IMR-90 (cell line): ENCODE measurements at regions not wholly inside any gene's neighbourhood (a gene's known extent, or its start where the extent isn't known, plus 50 kb on each side); places are given as distances from the start of the nearest gene placed in this dataset.

Experiments
- ATAC-seq: fragments of 200-7000 bp; cut with Tn5 transposase; 2 replicates; pipeline ENCODE4 v1.9.1; 2020; ENCODE audit warnings: low read depth, mild to moderate bottlenecking, moderate library complexity
- BruUV-seq: library from RNA; stranded (reverse); fragments of 400-500 nt; replicated peaks from 2 replicates; lab custom pipeline; 2021; lab: Mats Ljungman, UMichigan
- CTCF ChIA-PET: fragments of 300-600 bp; formaldehyde crosslinking; extraction: SDS; loops from one replicate; lab custom pipeline; 2021; ENCODE audit warnings: antibody characterized with exemption; lab: Yijun Ruan, JAX
- POLR2A ChIA-PET: fragments of 300-600 bp; sonication (Branson Sonifier 250); formaldehyde crosslinking; loops from one replicate; lab custom pipeline; 2022; ENCODE audit warnings: antibody characterized with exemption; ENCODE audit not compliant: unreplicated experiment; lab: Charles Lee
- DNase-seq: peaks from one replicate; pipeline ENCODE4 v3.0.0; 2013
- H2AFZ ChIP-seq: replicated peaks from 2 replicates; pipeline ENCODE3; 2013; ENCODE audit warnings: low read length, mild to moderate bottlenecking; ENCODE audit not compliant: poor library complexity
- H2AK5ac ChIP-seq: 2 replicates; pipeline ENCODE4 v1.6.1; 2013; ENCODE audit warnings: low read depth, low read length, inconsistent platforms
- H2AK9ac ChIP-seq: replicated peaks from 2 replicates; pipeline ENCODE3; 2013; ENCODE audit warnings: mild to moderate bottlenecking, low read depth, low read length, moderate library complexity; ENCODE audit not compliant: poor library complexity
- H2BK120ac ChIP-seq: 2 replicates; pipeline ENCODE4 v1.6.1; 2013; ENCODE audit warnings: low read depth, low read length, inconsistent platforms
- H2BK15ac ChIP-seq: 3 replicates; pipeline ENCODE4 v1.6.1; 2013; ENCODE audit warnings: low read depth, low read length, inconsistent platforms
- H2BK20ac ChIP-seq: 2 replicates; pipeline ENCODE4 v1.6.1; 2013; ENCODE audit warnings: low read depth, mild to moderate bottlenecking, inconsistent platforms, low read length, moderate library complexity
- H2BK5ac ChIP-seq: 2 replicates; pipeline ENCODE4 v1.6.1; 2013; ENCODE audit warnings: mild to moderate bottlenecking, low read depth, low read length, inconsistent platforms; ENCODE audit not compliant: poor library complexity, severe bottlenecking
- H3K14ac ChIP-seq: replicated peaks from 2 replicates; pipeline ENCODE4 v1.6.1; 2013; ENCODE audit warnings: low read depth, low read length, inconsistent platforms
- H3K18ac ChIP-seq: 2 replicates; pipeline ENCODE4 v1.6.1; 2013; ENCODE audit warnings: low read depth, low read length, control low read depth
- H3K23ac ChIP-seq: 2 replicates; pipeline ENCODE4 v1.6.1; 2013; ENCODE audit warnings: low read depth, low read length, inconsistent platforms
- H3K27ac ChIP-seq: 2 replicates; pipeline ENCODE4 v1.5.1; 2013; ENCODE audit warnings: mild to moderate bottlenecking, control low read depth, low read length; ENCODE audit not compliant: insufficient read depth
- H3K27me3 ChIP-seq: 2 replicates; pipeline ENCODE4 v1.6.1; 2013; ENCODE audit warnings: low read length; ENCODE audit not compliant: control insufficient read depth, insufficient read depth
- H3K36me3 ChIP-seq: 2 replicates; pipeline ENCODE4 v1.6.1; 2013; ENCODE audit warnings: low read length, mixed read lengths; ENCODE audit not compliant: control insufficient read depth, insufficient read depth
- H3K4ac ChIP-seq: 2 replicates; pipeline ENCODE4 v1.6.1; 2013; ENCODE audit warnings: low read depth, low read length, inconsistent platforms
- H3K4me1 ChIP-seq: 2 replicates; pipeline ENCODE4 v1.6.1; 2013; ENCODE audit warnings: low read length, mixed read lengths; ENCODE audit not compliant: control insufficient read depth, insufficient read depth
- H3K4me2 ChIP-seq: 2 replicates; pipeline ENCODE4 v1.6.1; 2013; ENCODE audit warnings: low read depth, mild to moderate bottlenecking, control low read depth, low read length, moderate library complexity
- H3K4me3 ChIP-seq: 2 replicates; pipeline ENCODE4 v1.5.1; 2013; ENCODE audit warnings: low read depth, mild to moderate bottlenecking, control low read depth, low read length, moderate library complexity; ENCODE audit not compliant: insufficient read depth
- H3K56ac ChIP-seq: 2 replicates; pipeline ENCODE4 v1.6.1; 2013; ENCODE audit warnings: low read length, inconsistent platforms; ENCODE audit not compliant: insufficient read depth; ENCODE audit errors: extremely low read depth
- H3K79me1 ChIP-seq, 2 experiments: 2 replicates each; pipeline ENCODE4 v1.6.1; 2013; ENCODE audit warnings: low read length in 2 of 2, inconsistent platforms in 1 of 2, low read depth in 1 of 2
- H3K9ac ChIP-seq: 2 replicates; pipeline ENCODE4 v1.6.1; 2013; ENCODE audit warnings: low read depth, low read length, control low read depth
- H3K9me1 ChIP-seq: 2 replicates; pipeline ENCODE4 v1.6.1; 2013; ENCODE audit warnings: low read length, inconsistent platforms; ENCODE audit not compliant: insufficient read depth
- H3K9me3 ChIP-seq: 2 replicates; pipeline ENCODE4 v1.6.1; 2013; ENCODE audit warnings: low read length; ENCODE audit not compliant: control insufficient read depth, insufficient read depth
- H4K20me1 ChIP-seq: 2 replicates; pipeline ENCODE4 v1.6.1; 2013; ENCODE audit warnings: low read length, inconsistent platforms; ENCODE audit not compliant: insufficient read depth
- H4K5ac ChIP-seq: 2 replicates; pipeline ENCODE4 v1.6.1; 2013; ENCODE audit warnings: mild to moderate bottlenecking, low read depth, low read length, control low read depth
- H4K8ac ChIP-seq, 2 experiments: 2 replicates each; pipeline ENCODE4 v1.6.1; 2013; ENCODE audit warnings: low read depth in 2 of 2, low read length in 2 of 2, control low read depth in 1 of 2, inconsistent platforms in 1 of 2
- H4K91ac ChIP-seq: 2 replicates; pipeline ENCODE4 v1.6.1; 2013; ENCODE audit warnings: low read depth, low read length, inconsistent platforms; ENCODE audit not compliant: insufficient read depth
- BHLHE40 ChIP-seq: fragments of 150-350 bp; IDR thresholded peaks from 2 replicates; pipeline ENCODE4 v1.6.1; 2016; ENCODE audit warnings: mild to moderate bottlenecking, low read depth, low read length
- CEBPB ChIP-seq: IDR thresholded peaks from 2 replicates; pipeline ENCODE4 v1.6.1; 2012; ENCODE audit warnings: low read depth, low read length, improper control_type of control experiment
- CHD1 ChIP-seq: IDR thresholded peaks from 2 replicates; pipeline ENCODE4 v1.6.1; 2012; ENCODE audit warnings: low read depth, low read length, improper control_type of control experiment
- FOS ChIP-seq: fragments of 150-350 bp; IDR thresholded peaks from 2 replicates; pipeline ENCODE4 v1.6.1; 2016; ENCODE audit warnings: low read depth, low read length
- MAFK ChIP-seq: IDR thresholded peaks from 2 replicates; pipeline ENCODE4 v1.6.1; 2012; ENCODE audit warnings: low read depth, low read length, improper control_type of control experiment
- MXI1 ChIP-seq: IDR thresholded peaks from 2 replicates; pipeline ENCODE4 v1.6.1; 2012; ENCODE audit warnings: low read depth, mild to moderate bottlenecking, low read length, moderate library complexity, borderline replicate concordance
- NFE2L2 ChIP-seq: fragments of 150-350 bp; IDR thresholded peaks from 2 replicates; pipeline ENCODE4 v1.6.1; 2016; ENCODE audit warnings: low read depth, mild to moderate bottlenecking, low read length
- POLR2A ChIP-seq: IDR thresholded peaks from 2 replicates; pipeline ENCODE4 v1.6.1; 2012; ENCODE audit warnings: mild to moderate bottlenecking, low read depth, low read length
- RAD21 ChIP-seq: IDR thresholded peaks from 2 replicates; pipeline ENCODE4 v1.6.1; 2012; ENCODE audit warnings: low read length, improper control_type of control experiment
- RCOR1 ChIP-seq: IDR thresholded peaks from 2 replicates; pipeline ENCODE4 v1.6.1; 2012; ENCODE audit warnings: mild to moderate bottlenecking, low read length, improper control_type of control experiment; ENCODE audit not compliant: insufficient replicate concordance
- RFX5 ChIP-seq: IDR thresholded peaks from 2 replicates; pipeline ENCODE4 v1.8.0; 2012; ENCODE audit warnings: low read depth, mild to moderate bottlenecking, low read length, moderate library complexity
- SMC3 ChIP-seq: fragments of 150-350 bp; IDR thresholded peaks from 2 replicates; pipeline ENCODE4 v1.6.1; 2016; ENCODE audit warnings: low read depth, mild to moderate bottlenecking, antibody characterized with exemption, low read length, moderate library complexity
- WGBS, 2 experiments: methylation state at CpG; one replicate each; pipeline versions ENCODE4 v1.1.5 to v1.1.7; 2013; ENCODE audit warnings: missing lambda C conversion rate in 2 of 2; ENCODE audit not compliant: insufficient read length in 1 of 2; ENCODE audit errors: extremely low coverage in 2 of 2; 5-methylcytosine and 5-hydroxymethylcytosine counted together
- dilution Hi-C: fragments of 300-500 bp; cut with HindIII; formaldehyde crosslinking; loops from one replicate; pipeline ENCODE4 v1.14.3; 2018; ENCODE audit warnings: low sequenced_read_pairs; ENCODE audit not compliant: unreplicated experiment
- in situ Hi-C: fragments of 300-500 bp; cut with MboI; formaldehyde crosslinking; loops from 3 replicates; pipeline ENCODE4 v1.14.3; 2019; ENCODE audit warnings: low sequenced_read_pairs, inconsistent platforms, mixed read lengths
- intact Hi-C: fragments of 100-400 bp; cut with micrococcal nuclease; formaldehyde crosslinking; loops from 2 replicates; pipeline ENCODE4 v1.10.0; 2022
- TF ChIP-seq, protein P1 (sequence below): fragments of 150-350 bp; IDR thresholded peaks from 2 replicates; pipeline ENCODE4 v1.6.1; 2016; ENCODE audit warnings: low read depth, mild to moderate bottlenecking, low read length, moderate library complexity, borderline replicate concordance
- TF ChIP-seq, protein P2 (sequence below): fragments of 150-350 bp; IDR thresholded peaks from 2 replicates; pipeline ENCODE4 v1.6.1; 2017; ENCODE audit warnings: mild to moderate bottlenecking, antibody characterized with exemption, low read length, low read depth
- TF ChIP-seq, protein P3 (sequence below): conservative IDR thresholded peaks from 2 replicates; pipeline ENCODE4 v1.5.1; 2012; ENCODE audit warnings: mild to moderate bottlenecking, low read depth, low read length, improper control_type of control experiment

DNA sequence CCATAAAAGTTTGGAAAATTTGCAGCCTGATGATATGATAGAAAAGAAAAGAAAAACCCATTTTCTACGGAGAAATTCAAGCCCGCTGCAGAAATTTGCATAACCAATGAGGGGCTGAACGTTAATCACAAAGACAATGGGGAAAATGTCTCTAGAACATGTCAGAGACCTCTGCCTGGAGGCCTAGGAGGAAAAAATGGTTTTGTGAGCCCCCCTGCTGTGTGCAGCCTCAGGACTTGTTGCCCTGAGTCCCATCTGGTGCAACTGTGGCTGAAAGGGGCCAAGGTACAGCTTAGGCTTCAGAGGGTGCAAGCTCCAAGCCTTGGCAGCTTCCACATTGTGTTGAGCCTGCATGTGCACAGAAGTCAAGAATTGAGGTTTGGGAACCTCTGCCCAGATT lies 1267.4 kb upstream of the GOT2 start:
- CTCF ChIA-PET: no interaction called here
- ATAC-seq (no peak), DNase-seq (no peak)
- Histone ChIP-seq H3K9me3 (peaks cover 6% of the 10 kb centered on the region; the same call in 1 of the 2 replicates), H4K5ac (no peak overlapping the region), H3K4me1 (no peaks in the 10 kb centered on the region), H3K56ac (no peak overlapping the region), H4K20me1 (no peaks in the 10 kb centered on the region), H2BK20ac (no peak overlapping the region), H2BK5ac (no peak overlapping the region), H2AK9ac (no peak overlapping the region), H3K4ac (no peak overlapping the region), H4K8ac (no peak overlapping the region), H3K27ac (no peak overlapping the region), H3K79me1 (no peaks in the 10 kb centered on the region), H3K9me1 (no peaks in the 10 kb centered on the region), H2BK15ac (no peak overlapping the region), H3K4me3 (no peak overlapping the region), H3K27me3 (no peaks in the 10 kb centered on the region), H2AFZ (no peak overlapping the region), H3K9ac (no peak overlapping the region), H3K23ac (no peak overlapping the region), H3K18ac (no peak overlapping the region), H3K4me2 (no peak overlapping the region), H4K91ac (no peak overlapping the region), H3K14ac (no peak overlapping the region), H2BK120ac (no peak overlapping the region), H2AK5ac (no peak overlapping the region), H3K36me3 (no peaks in the 10 kb centered on the region)
- in situ Hi-C loops: no loop called here
- POLR2A ChIA-PET: no interaction called here
- TF ChIP-seq MXI1 (no peak), BHLHE40 (no peak), RAD21 (no peak), FOS (no peak), RFX5 (no peak), CHD1 (no peak), SMC3 (no peak), RCOR1 (no peak), MAFK (no peak), POLR2A (no peak), CEBPB (no peak), NFE2L2 (no peak)
- TF ChIP-seq, protein P1, sequence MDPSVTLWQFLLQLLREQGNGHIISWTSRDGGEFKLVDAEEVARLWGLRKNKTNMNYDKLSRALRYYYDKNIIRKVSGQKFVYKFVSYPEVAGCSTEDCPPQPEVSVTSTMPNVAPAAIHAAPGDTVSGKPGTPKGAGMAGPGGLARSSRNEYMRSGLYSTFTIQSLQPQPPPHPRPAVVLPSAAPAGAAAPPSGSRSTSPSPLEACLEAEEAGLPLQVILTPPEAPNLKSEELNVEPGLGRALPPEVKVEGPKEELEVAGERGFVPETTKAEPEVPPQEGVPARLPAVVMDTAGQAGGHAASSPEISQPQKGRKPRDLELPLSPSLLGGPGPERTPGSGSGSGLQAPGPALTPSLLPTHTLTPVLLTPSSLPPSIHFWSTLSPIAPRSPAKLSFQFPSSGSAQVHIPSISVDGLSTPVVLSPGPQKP: no peak
- TF ChIP-seq, protein P2, sequence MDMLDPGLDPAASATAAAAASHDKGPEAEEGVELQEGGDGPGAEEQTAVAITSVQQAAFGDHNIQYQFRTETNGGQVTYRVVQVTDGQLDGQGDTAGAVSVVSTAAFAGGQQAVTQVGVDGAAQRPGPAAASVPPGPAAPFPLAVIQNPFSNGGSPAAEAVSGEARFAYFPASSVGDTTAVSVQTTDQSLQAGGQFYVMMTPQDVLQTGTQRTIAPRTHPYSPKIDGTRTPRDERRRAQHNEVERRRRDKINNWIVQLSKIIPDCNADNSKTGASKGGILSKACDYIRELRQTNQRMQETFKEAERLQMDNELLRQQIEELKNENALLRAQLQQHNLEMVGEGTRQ: no peak
- TF ChIP-seq, protein P3, sequence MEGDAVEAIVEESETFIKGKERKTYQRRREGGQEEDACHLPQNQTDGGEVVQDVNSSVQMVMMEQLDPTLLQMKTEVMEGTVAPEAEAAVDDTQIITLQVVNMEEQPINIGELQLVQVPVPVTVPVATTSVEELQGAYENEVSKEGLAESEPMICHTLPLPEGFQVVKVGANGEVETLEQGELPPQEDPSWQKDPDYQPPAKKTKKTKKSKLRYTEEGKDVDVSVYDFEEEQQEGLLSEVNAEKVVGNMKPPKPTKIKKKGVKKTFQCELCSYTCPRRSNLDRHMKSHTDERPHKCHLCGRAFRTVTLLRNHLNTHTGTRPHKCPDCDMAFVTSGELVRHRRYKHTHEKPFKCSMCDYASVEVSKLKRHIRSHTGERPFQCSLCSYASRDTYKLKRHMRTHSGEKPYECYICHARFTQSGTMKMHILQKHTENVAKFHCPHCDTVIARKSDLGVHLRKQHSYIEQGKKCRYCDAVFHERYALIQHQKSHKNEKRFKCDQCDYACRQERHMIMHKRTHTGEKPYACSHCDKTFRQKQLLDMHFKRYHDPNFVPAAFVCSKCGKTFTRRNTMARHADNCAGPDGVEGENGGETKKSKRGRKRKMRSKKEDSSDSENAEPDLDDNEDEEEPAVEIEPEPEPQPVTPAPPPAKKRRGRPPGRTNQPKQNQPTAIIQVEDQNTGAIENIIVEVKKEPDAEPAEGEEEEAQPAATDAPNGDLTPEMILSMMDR: no peak
- no CpG with 5 or more reads among the region's 3 CpGs for WGBS, 2 experiments
- dilution Hi-C loops: no loop called here
- BruUV-seq: no TSS peak
- intact Hi-C loops: no loop called here
